HT1080 (cell line): ENCODE measurements at regions not wholly inside any gene's neighbourhood (a gene's known extent, or its start where the extent isn't known, plus 50 kb on each side); places are given as distances from the start of the nearest gene placed in this dataset.
"Not testable (repeated sequence)": the region's sequence is repeated elsewhere in the genome, so short reads cannot be mapped to it uniquely, and the experiment has no call there.

Experiments used
- DNase-seq: peaks from one replicate; pipeline ENCODE4 v3.0.0-alpha.2; 2015; ENCODE audit warnings: low read depth

- no peak for DNase-seq
Observed at GRCh38 chr10:23742807-23743206, 303.9 kb downstream of the OTUD1 start.

GRCh38 chr10:23754179-23754578, 315.3 kb downstream of the OTUD1 start:
- no peak for DNase-seq

- DNase-seq: no peak
Observed at GRCh38 chr10:23754941-23755340, 316.1 kb downstream of the OTUD1 start.

GRCh38 chr10:23755556-23755955, 316.7 kb downstream of the OTUD1 start:
- no peak for DNase-seq

- DNase-seq: no peak
Observed at GRCh38 chr10:23768281-23768680, 329.4 kb downstream of the OTUD1 start.

GRCh38 chr10:23777153-23777552, 338.3 kb downstream of the OTUD1 start:
- DNase-seq: no peak

GRCh38 chr10:23779301-23779700, 340.4 kb downstream of the OTUD1 start:
- DNase-seq: no peak

GRCh38 chr10:23780331-23780730, 341.5 kb downstream of the OTUD1 start:
- no peak for DNase-seq

- no peak for DNase-seq
Observed at GRCh38 chr10:23786594-23786993, 347.7 kb downstream of the OTUD1 start.

- no peak for DNase-seq
Observed at GRCh38 chr10:23793577-23793976, 354.7 kb downstream of the OTUD1 start.

- DNase-seq: not testable (repeated sequence)
Observed at GRCh38 chr10:23797452-23797851, 358.6 kb downstream of the OTUD1 start.

GRCh38 chr10:23804125-23804524, 365.2 kb downstream of the OTUD1 start:
- no peak for DNase-seq

GRCh38 chr10:23813687-23814086, 374.8 kb downstream of the OTUD1 start:
- DNase-seq: no peak

GRCh38 chr10:23818484-23818883, 379.6 kb downstream of the OTUD1 start:
- DNase-seq: no peak

GRCh38 chr10:23820792-23821191, 381.9 kb downstream of the OTUD1 start:
- DNase-seq: no peak

- no peak for DNase-seq
Observed at GRCh38 chr10:23824822-23825221, 384.1 kb upstream of the KIAA1217 start.

GRCh38 chr10:23826421-23826820, 382.5 kb upstream of the KIAA1217 start:
- DNase-seq: peak; percentile 9

- DNase-seq: no peak
Observed at GRCh38 chr10:23829556-23829955, 379.4 kb upstream of the KIAA1217 start.

- no peak for DNase-seq
Observed at GRCh38 chr10:23834091-23834490, 374.8 kb upstream of the KIAA1217 start.

- no peak for DNase-seq
Observed at GRCh38 chr10:23850631-23851030, 358.3 kb upstream of the KIAA1217 start.

GRCh38 chr10:23859598-23859997, 349.3 kb upstream of the KIAA1217 start:
- no peak for DNase-seq

- no peak for DNase-seq
Observed at GRCh38 chr10:23864631-23865147, 344.2 kb upstream of the KIAA1217 start.

- DNase-seq: not testable (repeated sequence)
Observed at GRCh38 chr10:23866985-23867384, 342.0 kb upstream of the KIAA1217 start.

- no peak for DNase-seq
Observed at GRCh38 chr10:23868121-23868520, 340.8 kb upstream of the KIAA1217 start.
